Naive B cell (primary cell): ENCODE measurements at regions not wholly inside any gene's neighbourhood (a gene's known extent, or its start where the extent isn't known, plus 50 kb on each side); places are given as distances from the start of the nearest gene placed in this dataset.

ENCODE experiments used
- ATAC-seq, 2 donors: fragments of 150-1000 bp; cut with Tn5 transposase; 2 replicates each; pipeline ENCODE4 v1.10.0; 2021; ENCODE audit warnings: low read depth in 2 of 2, mild to moderate bottlenecking in 2 of 2, moderate library complexity in 2 of 2
- DNase-seq: peaks from one replicate; pipeline ENCODE4 v3.0.0; 2022
- H3K27ac Mint-ChIP-seq, 6 donors: one replicate each; pipeline ENCODE4 v1.8.0; 2020 to 2022; ENCODE audit warnings: mild to moderate bottlenecking in 6 of 6, mixed read lengths in 6 of 6, moderate library complexity in 5 of 6, inconsistent platforms in 2 of 6
- H3K27me3 Mint-ChIP-seq, 3 donors: one replicate each; pipeline ENCODE4 v1.8.0; 2021 to 2022; ENCODE audit warnings: mixed read lengths in 3 of 3, mild to moderate bottlenecking in 1 of 3
- H3K36me3 Mint-ChIP-seq, 2 donors: one replicate each; pipeline ENCODE4 v1.8.0; 2020 to 2022; ENCODE audit warnings: mixed read lengths in 2 of 2, inconsistent platforms in 1 of 2, mild to moderate bottlenecking in 1 of 2
- H3K4me1 Mint-ChIP-seq, 3 donors: one replicate each; pipeline ENCODE4 v1.8.0; 2020 to 2022; ENCODE audit warnings: mixed read lengths in 3 of 3, inconsistent platforms in 1 of 3, mild to moderate bottlenecking in 1 of 3, moderate library complexity in 1 of 3
- H3K4me3 Mint-ChIP-seq, 8 donors: one replicate each; pipeline ENCODE4 v1.8.0; 2020 to 2022; ENCODE audit warnings: mild to moderate bottlenecking in 8 of 8, mixed read lengths in 8 of 8, moderate library complexity in 8 of 8, inconsistent platforms in 2 of 8
- H3K9me3 Mint-ChIP-seq, 7 donors: one replicate each; pipeline ENCODE4 v1.8.0; 2020 to 2022; ENCODE audit warnings: mixed read lengths in 7 of 7, mild to moderate bottlenecking in 5 of 7, inconsistent platforms in 2 of 7, moderate library complexity in 1 of 7

DNA sequence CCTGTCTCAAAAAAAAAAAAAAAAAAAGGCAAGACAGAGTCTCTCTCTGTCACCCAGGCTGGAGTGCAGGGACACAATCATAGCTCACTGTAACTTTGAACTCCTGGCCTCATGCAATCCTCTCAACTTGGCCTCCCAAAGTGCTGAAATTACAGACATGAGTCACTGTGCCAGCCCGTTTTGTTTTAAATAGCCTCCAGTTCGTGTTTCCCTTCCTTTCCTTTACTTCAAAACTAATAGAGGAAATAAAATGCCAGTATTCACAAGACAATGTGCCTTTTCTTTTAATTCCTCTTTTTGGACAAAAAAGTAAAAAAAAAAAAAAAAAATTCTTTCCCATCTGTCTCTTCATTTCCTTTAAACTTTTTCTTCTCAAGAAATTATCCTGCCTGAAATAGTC lies 54.5 kb upstream of the ACMSD start:
- H3K4me1 Mint-ChIP-seq = peaks cover 0 to 7% (median 5%) of the 10 kb centered on the region in 3 donors
- no peaks in the 10 kb centered on the region for H3K36me3 Mint-ChIP-seq
- H3K27me3 Mint-ChIP-seq = peaks cover 0 to 9% (median 6%) of the 10 kb centered on the region in 3 donors
- no peak for DNase-seq
- no peak overlapping the region for H3K27ac Mint-ChIP-seq
- no peak overlapping the region for H3K4me3 Mint-ChIP-seq
- no peak for ATAC-seq
- H3K9me3 Mint-ChIP-seq = peaks cover 0 to 4% (median 0%) of the 10 kb centered on the region in 7 donors

DNA sequence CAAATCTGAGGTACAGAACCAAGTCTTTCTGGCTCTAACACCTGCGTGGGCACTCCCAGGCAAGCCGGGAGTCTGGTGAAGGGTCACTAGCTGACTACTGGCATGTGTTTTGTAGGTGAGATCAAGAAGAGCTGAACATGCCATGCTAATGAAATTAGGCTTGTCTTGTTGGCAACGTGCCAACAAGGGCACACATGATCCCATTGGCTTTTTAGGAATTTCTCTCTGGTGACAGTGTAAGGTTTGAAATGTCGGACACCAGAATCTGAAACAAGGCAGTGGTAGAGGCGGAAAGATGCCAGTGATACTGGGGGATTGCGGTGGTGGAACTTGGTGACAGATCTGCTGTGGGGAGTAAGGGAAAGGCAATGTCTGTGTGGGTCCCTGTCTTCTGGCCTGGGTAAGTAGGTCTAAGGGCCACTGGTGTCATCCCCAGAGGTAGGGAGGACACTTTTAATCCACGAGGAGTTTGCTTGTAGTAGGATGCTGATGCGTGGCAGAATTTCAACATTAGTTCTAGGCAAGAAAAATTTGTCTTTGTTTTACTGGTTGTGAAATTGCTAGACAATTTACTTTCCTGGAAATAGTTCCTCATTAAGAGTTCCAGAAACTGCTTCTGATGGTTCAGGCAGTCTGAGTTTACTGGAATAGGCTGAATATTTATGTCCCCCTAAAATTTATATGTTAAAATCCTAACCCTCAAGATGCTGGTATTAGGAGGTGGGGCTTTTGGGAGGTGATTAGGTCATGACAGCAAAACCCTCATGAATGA lies 52.6 kb upstream of the ACMSD start:
- H3K36me3 Mint-ChIP-seq = no peaks in the 10 kb centered on the region
- peaks cover 0 to 14% (median 14%) of the 10 kb centered on the region in 3 donors for H3K27me3 Mint-ChIP-seq
- H3K27ac Mint-ChIP-seq = no peak overlapping the region
- DNase-seq = no peak
- peaks cover 0 to 7% (median 5%) of the 10 kb centered on the region in 3 donors for H3K4me1 Mint-ChIP-seq
- H3K9me3 Mint-ChIP-seq = peaks cover 0 to 4% (median 0%) of the 10 kb centered on the region in 7 donors
- no peak overlapping the region for H3K4me3 Mint-ChIP-seq
- ATAC-seq = no peak

DNA sequence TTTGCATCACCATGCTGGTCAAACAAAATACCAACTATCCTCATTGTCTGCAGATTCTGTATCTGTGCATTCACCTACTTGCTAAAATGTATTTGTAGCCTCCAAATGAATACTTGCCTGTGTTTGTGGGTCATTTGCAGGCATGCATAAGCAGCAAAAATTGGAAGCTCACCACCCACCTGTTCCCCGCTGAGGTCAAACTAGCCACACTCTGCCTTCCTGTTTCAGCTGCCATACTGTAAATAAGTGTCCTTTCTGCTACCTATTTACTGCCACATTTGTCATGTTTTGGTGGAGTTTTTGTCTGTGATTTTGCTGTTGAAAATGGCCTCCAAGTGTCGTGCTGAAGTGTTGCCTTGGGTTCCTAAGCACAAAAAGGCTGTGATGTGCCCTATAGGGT lies 50.0 kb upstream of the ACMSD start:
- Mint-ChIP-seq H3K4me3 (no peak overlapping the region), H3K36me3 (no peaks in the 10 kb centered on the region), H3K27me3 (peaks cover 0 to 8% (median 8%) of the 10 kb centered on the region in 3 donors), H3K4me1 (peaks cover 0 to 7% (median 5%) of the 10 kb centered on the region in 3 donors), H3K27ac (no peak overlapping the region), H3K9me3 (peaks cover 0 to 4% (median 0%) of the 10 kb centered on the region in 7 donors)
- ATAC-seq (no peak), DNase-seq (no peak)
